K562 (cell line): ENCODE measurements at regions not wholly inside any gene's neighbourhood (a gene's known extent, or its start where the extent isn't known, plus 50 kb on each side); places are given as distances from the start of the nearest gene placed in this dataset.

Experiments used
- CAMTA2 ChIP-seq: fragments of 250-450 bp; sonication (Bioruptor Pico); conservative IDR thresholded peaks from 2 replicates; pipeline ENCODE4 v1.5.1; 2022
- ETV5 ChIP-seq: sonication (generic); formaldehyde crosslinking; IDR thresholded peaks from 2 replicates; pipeline ENCODE4 v1.4.0; 2020; ENCODE audit warnings: low read depth, mild to moderate bottlenecking, missing genetic modification reagents
- MGA ChIP-seq: fragments of 450-650 bp; IDR thresholded peaks from 2 replicates; pipeline ENCODE4 v1.6.1; 2016; ENCODE audit warnings: mild to moderate bottlenecking, moderate library complexity
- MTA3 ChIP-seq: fragments of 450-650 bp; formaldehyde crosslinking; IDR thresholded peaks from 2 replicates; pipeline ENCODE4 v1.6.1; 2017; ENCODE audit warnings: mild to moderate bottlenecking, borderline replicate concordance

GRCh38 chr4:157779081-157779480 is 393.7 kb downstream of the GASK1B start (continued):
- TF ChIP-seq ETV5 (CRISPR knock-in tag) (no peak), MTA3 (no peak), MGA (no peak), CAMTA2 (CRISPR knock-in tag) (no peak)
